ENCODE measurements at regions not wholly inside any gene's neighbourhood (a gene's known extent, or its start where the extent isn't known, plus 50 kb on each side); places are given as distances from the start of the nearest gene placed in this dataset.

DNA sequence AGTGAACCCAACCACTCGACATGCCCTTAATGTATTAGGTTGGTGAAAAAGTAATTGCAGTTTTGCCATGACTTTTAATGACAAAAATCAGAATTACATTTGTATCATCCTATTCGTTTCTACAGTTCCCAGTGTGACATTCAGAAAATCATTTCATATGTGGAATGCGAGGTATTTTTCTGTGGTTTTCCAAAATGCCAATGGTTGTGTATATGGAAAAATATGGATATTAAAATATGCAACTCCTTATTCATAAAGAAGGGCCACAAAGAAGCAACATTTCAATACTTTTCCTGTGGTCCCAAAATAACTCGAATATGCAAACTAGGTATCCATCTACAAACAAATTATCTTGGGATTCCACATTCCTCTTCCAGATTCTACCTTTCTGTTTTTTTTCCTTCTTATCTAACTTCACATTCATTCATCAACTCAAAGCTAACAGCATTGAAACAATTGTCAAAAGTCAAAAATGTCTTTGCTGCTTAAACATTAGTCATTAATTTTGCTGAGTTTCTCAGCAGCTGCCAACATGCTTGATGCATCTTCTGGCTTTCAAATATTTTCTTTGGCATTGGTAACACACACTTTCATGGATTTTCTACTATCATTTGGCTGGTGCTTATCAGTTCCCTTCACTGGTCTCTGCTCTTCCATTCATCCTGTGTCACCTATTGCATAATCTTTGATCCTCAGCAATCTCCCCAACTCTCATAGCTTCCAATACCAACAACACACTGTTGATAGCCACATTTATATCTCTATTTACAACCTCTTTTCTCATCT is 1445.4 kb downstream of the EFNB2 start:
- no peak for TF ChIP-seq SUZ12 (IDR thresholded peaks at IDR 0.05; ENCODE audit: extremely low read depth, insufficient read depth, insufficient read length)
- TF ChIP-seq ZNF274 (IDR thresholded peaks at IDR 0.05; ENCODE audit: low read depth, low read length), result no peak
- no peak for TF ChIP-seq YY1 (IDR thresholded peaks at IDR 0.05; ENCODE audit: insufficient read depth, insufficient read length)
